K562 (cell line): ENCODE measurements at regions not wholly inside any gene's neighbourhood (a gene's known extent, or its start where the extent isn't known, plus 50 kb on each side); places are given as distances from the start of the nearest gene placed in this dataset.

Experiments used
- ATAC-seq: fragments of 200-7000 bp; cut with Tn5 transposase; 3 replicates; pipeline ENCODE4 v1.9.1; 2020; ENCODE audit warnings: moderate library complexity
- BruUV-seq: library from RNA; stranded (reverse); fragments of 400-500 nt; replicated peaks from 2 replicates; lab custom pipeline; 2021; lab: Mats Ljungman, UMichigan
- CTCF ChIA-PET: fragments of 300-600 bp; formaldehyde crosslinking; extraction: SDS; loops from one replicate; lab custom pipeline; 2021; ENCODE audit warnings: low intra/inter-chr PET ratio; lab: Yijun Ruan, JAX
- POLR2A ChIA-PET: fragments of 300-600, 350-650 bp; sonication (Branson Sonifier 250); formaldehyde crosslinking; extraction: SDS; loops from one replicate; lab custom pipeline; 2021; ENCODE audit warnings: antibody characterized with exemption, inconsistent platforms; lab: Yijun Ruan, JAX
- DNase-seq, 4 experiments: peaks; one replicate each; pipeline versions ENCODE4 v3.0.0 to v3.0.0-alpha.2; 2011 to 2018; ENCODE audit warnings: low spot score in 3 of 4, mixed read lengths in 3 of 4; ENCODE audit errors: extremely low read depth in 1 of 4
- FAIRE-seq: peaks from 2 replicates; lab custom pipeline; 2011; peaks lifted over from hg19 to GRCh38; lab: Jason Lieb, UNC
- H2AFZ ChIP-seq: 2 replicates; pipeline ENCODE4 v1.6.0; 2011; ENCODE audit warnings: low read depth, low read length, control low read depth, inconsistent platforms
- H3K27ac ChIP-seq: fragments of 200-600 bp; 3 replicates; pipeline ENCODE4 v1.8.0; 2011; ENCODE audit warnings: low read depth, mild to moderate bottlenecking, control low read depth, inconsistent platforms, low read length, moderate library complexity, mixed read lengths; ENCODE audit errors: extremely low read depth
- H3K27me3 ChIP-seq, 2 experiments: fragments of 300-600 bp in 1 of 2; 2 replicates in 1 of 2; 3 replicates in 1 of 2; pipeline versions ENCODE4 v1.6.0 to v1.8.0; 2011; ENCODE audit warnings: inconsistent platforms in 2 of 2, low read length in 2 of 2, mild to moderate bottlenecking in 1 of 2, mixed read lengths in 1 of 2, moderate library complexity in 1 of 2; ENCODE audit not compliant: control insufficient read depth in 2 of 2, insufficient read depth in 2 of 2
- H3K36me3 ChIP-seq: fragments of 300-600 bp; 3 replicates; pipeline ENCODE4 v1.8.0; 2011; ENCODE audit warnings: mild to moderate bottlenecking, low read length, inconsistent platforms; ENCODE audit not compliant: control insufficient read depth, insufficient read depth
- H3K4me1 ChIP-seq, 2 experiments: fragments of 200-600 bp in 1 of 2; replicated peaks in 1 of 2; 2 replicates in 1 of 2; 3 replicates in 1 of 2; pipeline versions ENCODE4 v1.5.1 to v1.8.0; 2011; ENCODE audit warnings: inconsistent platforms in 2 of 2, low read length in 2 of 2, mild to moderate bottlenecking in 1 of 2, mixed read lengths in 1 of 2, moderate library complexity in 1 of 2; ENCODE audit not compliant: control insufficient read depth in 2 of 2, insufficient read depth in 2 of 2
- H3K4me2 ChIP-seq: 2 replicates; pipeline ENCODE4 v1.6.1; 2011; ENCODE audit warnings: low read length, control low read depth, inconsistent platforms, mixed read lengths; ENCODE audit not compliant: insufficient read depth
- H3K4me3 ChIP-seq: fragments of 200-600 bp; sonication (generic), shearing (Covaris generic); 2 replicates; pipeline ENCODE4 v1.5.1; 2016; ENCODE audit warnings: control low read depth, inconsistent platforms
- H3K79me2 ChIP-seq: fragments of 200-600 bp; 3 replicates; pipeline ENCODE4 v1.8.0; 2011; ENCODE audit warnings: low read length, inconsistent platforms; ENCODE audit not compliant: control insufficient read depth, insufficient read depth
- H3K9ac ChIP-seq, 2 experiments: 2 replicates each; pipeline versions ENCODE4 v1.6.0 to v1.6.1; 2011; ENCODE audit warnings: low read depth in 2 of 2, low read length in 2 of 2, control low read depth in 1 of 2, inconsistent platforms in 1 of 2, mild to moderate bottlenecking in 1 of 2, mixed read lengths in 1 of 2; ENCODE audit not compliant: insufficient read depth in 1 of 2
- H3K9me1 ChIP-seq: one replicate; pipeline ENCODE4 v1.6.0; 2011; ENCODE audit warnings: inconsistent platforms, mild to moderate bottlenecking, low read length, moderate library complexity; ENCODE audit not compliant: control insufficient read depth, insufficient read depth
- H3K9me3 ChIP-seq: replicated peaks from 2 replicates; pipeline ENCODE4 v1.5.1; 2011; ENCODE audit warnings: low read depth, low read length, inconsistent platforms; ENCODE audit not compliant: control insufficient read depth, insufficient read depth
- H4K20me1 ChIP-seq: replicated peaks from 2 replicates; pipeline ENCODE4 v1.6.1; 2011; ENCODE audit warnings: low read length, inconsistent platforms, mixed read lengths; ENCODE audit not compliant: control insufficient read depth, insufficient read depth
- CAMTA2 ChIP-seq: fragments of 250-450 bp; sonication (Bioruptor Pico); conservative IDR thresholded peaks from 2 replicates; pipeline ENCODE4 v1.5.1; 2022
- CEBPG ChIP-seq, 3 experiments: fragments of 200-800 bp in 1 of 3; sonication (Bioruptor generic) in 1 of 3; sonication (generic) in 1 of 3; formaldehyde crosslinking in 1 of 3; IDR thresholded peaks in 2 of 3; conservative IDR thresholded peaks in 1 of 3; 2 replicates each; pipeline versions ENCODE4 v1.6.1 to v1.8.0; 2016 to 2022; ENCODE audit warnings: missing compliant biosample characterization in 2 of 3, missing genetic modification characterization in 2 of 3, mild to moderate bottlenecking in 1 of 3, missing genetic modification reagents in 1 of 3
- CREB5 ChIP-seq: fragments of 250-450 bp; sonication (Bioruptor Pico); IDR thresholded peaks from 2 replicates; pipeline ENCODE4 v1.5.0; 2020; ENCODE audit warnings: mild to moderate bottlenecking
- EHMT2 ChIP-seq: fragments of 450-650 bp; IDR thresholded peaks from 2 replicates; pipeline ENCODE4 v1.6.1; 2018; ENCODE audit warnings: antibody characterized with exemption
- ETV5 ChIP-seq: sonication (generic); formaldehyde crosslinking; IDR thresholded peaks from 2 replicates; pipeline ENCODE4 v1.4.0; 2020; ENCODE audit warnings: low read depth, mild to moderate bottlenecking, missing genetic modification reagents
- GATAD2A ChIP-seq: fragments of 450-650 bp; IDR thresholded peaks from 2 replicates; pipeline ENCODE4 v1.6.1; 2017
- MAFK ChIP-seq: IDR thresholded peaks from 2 replicates; pipeline ENCODE4 v1.6.1; 2011; ENCODE audit warnings: low read length, improper control_type of control experiment
- MTA1 ChIP-seq: fragments of 450-650 bp; IDR thresholded peaks from 2 replicates; pipeline ENCODE4 v1.6.1; 2017; ENCODE audit warnings: borderline replicate concordance
- PCBP2 ChIP-seq: fragments of 200-400 bp; formaldehyde crosslinking; IDR thresholded peaks from 2 replicates; pipeline ENCODE4 v1.6.1; 2018; ENCODE audit warnings: low read length, low read depth, mild to moderate bottlenecking, moderate library complexity; ENCODE audit not compliant: poor library complexity, severe bottlenecking
- TAF9B ChIP-seq: fragments of 450-650 bp; IDR thresholded peaks from 2 replicates; pipeline ENCODE4 v1.6.1; 2018; ENCODE audit warnings: mild to moderate bottlenecking; ENCODE audit not compliant: partially characterized antibody
- TCF7L2 ChIP-seq: fragments of 150-350 bp; IDR thresholded peaks from 2 replicates; pipeline ENCODE4 v1.6.1; 2016; ENCODE audit warnings: low read depth, mild to moderate bottlenecking, low read length, moderate library complexity
- ZFP91 ChIP-seq: sonication (generic); formaldehyde crosslinking; IDR thresholded peaks from 2 replicates; pipeline ENCODE4 v1.8.0; 2022; ENCODE audit warnings: mild to moderate bottlenecking, missing genetic modification reagents
- ZNF134 ChIP-seq: fragments of 250-450 bp; sonication (Bioruptor Pico); conservative IDR thresholded peaks from 2 replicates; pipeline ENCODE4 v1.4.0; 2020
- WGBS: fragments of 100-300 bp; shearing (Covaris generic); methylation state at CpG from one replicate; pipeline ENCODE4 v1.1.6; 2016; ENCODE audit warnings: low coverage, mixed read lengths; ENCODE audit not compliant: insufficient coverage; ENCODE audit errors: missing lambda C conversion rate; 5-methylcytosine and 5-hydroxymethylcytosine counted together
- in situ Hi-C: fragments of 300-500 bp; cut with MboI; formaldehyde crosslinking; loops from 4 replicates; pipeline ENCODE4 v1.15.0; 2018; ENCODE audit warnings: inconsistent platforms, mixed read lengths
- intact Hi-C: fragments of 100-400 bp; cut with micrococcal nuclease; formaldehyde crosslinking; loops from 2 replicates; pipeline ENCODE4 v1.14.2; 2022
- TF ChIP-seq, protein P1 (sequence below): fragments of 450-650 bp; IDR thresholded peaks from 2 replicates; pipeline ENCODE4 v1.6.1; 2016; ENCODE audit warnings: missing biosample characterization, missing genetic modification characterization

GRCh38 chr6:22970004-22970403 lies 400.6 kb downstream of the HDGFL1 start:
- in situ Hi-C loops, result no loop called here
- POLR2A ChIA-PET, result no interaction called here
- FAIRE-seq, result peak; percentile 6

GRCh38 chr6:22972771-22973170 lies 403.4 kb downstream of the HDGFL1 start:
- in situ Hi-C loops, result no loop called here
- ATAC-seq (no peak), DNase-seq (no peak), FAIRE-seq (no peak)
- intact Hi-C loops, result no loop called here
- H3K27ac ChIP-seq, result no peak overlapping the region
- no peak overlapping the region for H3K9ac ChIP-seq
- no peaks in the 10 kb centered on the region for H3K9me1 ChIP-seq
- no peak overlapping the region for H3K4me2 ChIP-seq
- H3K4me1 ChIP-seq, result no peaks in the 10 kb centered on the region
- WGBS, result 0% methylated on average over 3 of the region's 3 CpGs
- POLR2A ChIA-PET, result no interaction called here
- CTCF ChIA-PET, result no interaction called here
- H3K27me3 ChIP-seq, result no peaks in the 10 kb centered on the region
- no peaks in the 10 kb centered on the region for H3K36me3 ChIP-seq
- H3K4me3 ChIP-seq, result no peak overlapping the region
- no peaks in the 10 kb centered on the region for H3K79me2 ChIP-seq
- no peaks in the 10 kb centered on the region for H4K20me1 ChIP-seq
- BruUV-seq, result no TSS peak
- no peaks in the 10 kb centered on the region; the same call in 1 of the 2 replicates for H3K9me3 ChIP-seq
- H2AFZ ChIP-seq, result no peak overlapping the region
- TF ChIP-seq MAFK (no peak), ZNF134 (CRISPR knock-in tag) (no peak), TCF7L2 (no peak), ZFP91 (CRISPR knock-in tag) (no peak), MTA1 (no peak), GATAD2A (no peak), CREB5 (CRISPR knock-in tag) (no peak), TAF9B (no peak), ETV5 (CRISPR knock-in tag) (no peak), CEBPG (CRISPR knock-in tag; IDR thresholded peaks at IDR 0.05) (no peak), CEBPG (tag; conservative IDR thresholded peaks at IDR 0.05 in 1 of 2, IDR thresholded peaks at IDR 0.05 in 1 of 2) (no peak), PCBP2 (no peak)
- TF ChIP-seq, protein P1, sequence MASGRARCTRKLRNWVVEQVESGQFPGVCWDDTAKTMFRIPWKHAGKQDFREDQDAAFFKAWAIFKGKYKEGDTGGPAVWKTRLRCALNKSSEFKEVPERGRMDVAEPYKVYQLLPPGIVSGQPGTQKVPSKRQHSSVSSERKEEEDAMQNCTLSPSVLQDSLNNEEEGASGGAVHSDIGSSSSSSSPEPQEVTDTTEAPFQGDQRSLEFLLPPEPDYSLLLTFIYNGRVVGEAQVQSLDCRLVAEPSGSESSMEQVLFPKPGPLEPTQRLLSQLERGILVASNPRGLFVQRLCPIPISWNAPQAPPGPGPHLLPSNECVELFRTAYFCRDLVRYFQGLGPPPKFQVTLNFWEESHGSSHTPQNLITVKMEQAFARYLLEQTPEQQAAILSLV, result no peak

More at GRCh38 chr6:22970004-22970403, 400.6 kb downstream of the HDGFL1 start:
- Histone ChIP-seq H3K9me1 (no peaks in the 10 kb centered on the region), H3K4me2 (no peak overlapping the region), H3K9ac (no peak overlapping the region), H3K4me3 (no peak overlapping the region), H3K79me2 (no peaks in the 10 kb centered on the region), H3K36me3 (no peaks in the 10 kb centered on the region), H4K20me1 (no peaks in the 10 kb centered on the region), H3K9me3 (no peaks in the 10 kb centered on the region; the same call in 1 of the 2 replicates), H2AFZ (no peak overlapping the region), H3K27ac (no peak overlapping the region), H3K27me3 (no peaks in the 10 kb centered on the region), H3K4me1 (no peaks in the 10 kb centered on the region)
- intact Hi-C loops, result no loop called here
- no TSS peak for BruUV-seq
- WGBS, result 0% methylated on average over 1 of the region's 1 CpG
- TF ChIP-seq EHMT2, result no peak
- TF ChIP-seq CAMTA2 (CRISPR knock-in tag), result no peak
- ATAC-seq (no peak), DNase-seq (no peak)
- CTCF ChIA-PET, result no interaction called here
